Testis (tissue), 2 donors: ENCODE measurements at regions not wholly inside any gene's neighbourhood (a gene's known extent, or its start where the extent isn't known, plus 50 kb on each side); places are given as distances from the start of the nearest gene placed in this dataset.

Experiments
- DNase-seq: peaks from one replicate; pipeline ENCODE4 v3.0.0-alpha.2; 2019
- H3K27ac ChIP-seq, 2 donors: fragments of 200-600 bp; sonication (generic); one replicate each; pipeline ENCODE4 v1.5.1; 2019
- H3K27me3 ChIP-seq: fragments of 200-600 bp; sonication (generic); one replicate; pipeline ENCODE4 v1.5.1; 2019
- H3K36me3 ChIP-seq: fragments of 200-600 bp; sonication (generic); one replicate; pipeline ENCODE4 v1.5.1; 2017; ENCODE audit warnings: low read depth; ENCODE audit errors: missing control alignments
- H3K4me1 ChIP-seq: fragments of 200-600 bp; sonication (generic); one replicate; pipeline ENCODE4 v1.5.1; 2019
- H3K4me3 ChIP-seq, 2 donors: fragments of 200-600 bp; sonication (generic); one replicate each; pipeline ENCODE4 v1.5.1; 2017 to 2019
- H3K9me3 ChIP-seq: fragments of 200-600 bp; sonication (generic); one replicate; pipeline ENCODE4 v1.5.1; 2017
- POLR2A ChIP-seq: fragments of 450-650 bp; IDR thresholded peaks from one replicate; pipeline ENCODE4 v1.6.1; 2017; ENCODE audit warnings: antibody characterized with exemption, mild to moderate bottlenecking, moderate library complexity
- WGBS, 2 donors: methylation state at CpG; one replicate each; pipeline ENCODE4 v1.1.5; 2018; 5-methylcytosine and 5-hydroxymethylcytosine counted together
- intact Hi-C: fragments of 100-400 bp; cut with DNase I; formaldehyde crosslinking; loops from one replicate; pipeline ENCODE4 v1.15.1; 2023; ENCODE audit warnings: low total_unique reads
- TF ChIP-seq, protein P1 (sequence below), 3 experiments: fragments of 450-650 bp in 2 of 3; fragments of 200-600 bp in 1 of 3; sonication (generic) in 1 of 3; IDR thresholded peaks; one replicate each; pipeline ENCODE4 v1.5.1; 2016 to 2019; ENCODE audit warnings: antibody characterized with exemption in 3 of 3, mild to moderate bottlenecking in 2 of 3, moderate library complexity in 1 of 3

- Histone ChIP-seq H3K4me3 (no peak overlapping the region), H3K9me3 (no peaks in the 10 kb centered on the region), H3K36me3 (no peaks in the 10 kb centered on the region), H3K27me3 (no peaks in the 10 kb centered on the region), H3K27ac (no peak overlapping the region), H3K4me1 (peaks cover 8% of the 10 kb centered on the region)
- TF ChIP-seq, protein P1, sequence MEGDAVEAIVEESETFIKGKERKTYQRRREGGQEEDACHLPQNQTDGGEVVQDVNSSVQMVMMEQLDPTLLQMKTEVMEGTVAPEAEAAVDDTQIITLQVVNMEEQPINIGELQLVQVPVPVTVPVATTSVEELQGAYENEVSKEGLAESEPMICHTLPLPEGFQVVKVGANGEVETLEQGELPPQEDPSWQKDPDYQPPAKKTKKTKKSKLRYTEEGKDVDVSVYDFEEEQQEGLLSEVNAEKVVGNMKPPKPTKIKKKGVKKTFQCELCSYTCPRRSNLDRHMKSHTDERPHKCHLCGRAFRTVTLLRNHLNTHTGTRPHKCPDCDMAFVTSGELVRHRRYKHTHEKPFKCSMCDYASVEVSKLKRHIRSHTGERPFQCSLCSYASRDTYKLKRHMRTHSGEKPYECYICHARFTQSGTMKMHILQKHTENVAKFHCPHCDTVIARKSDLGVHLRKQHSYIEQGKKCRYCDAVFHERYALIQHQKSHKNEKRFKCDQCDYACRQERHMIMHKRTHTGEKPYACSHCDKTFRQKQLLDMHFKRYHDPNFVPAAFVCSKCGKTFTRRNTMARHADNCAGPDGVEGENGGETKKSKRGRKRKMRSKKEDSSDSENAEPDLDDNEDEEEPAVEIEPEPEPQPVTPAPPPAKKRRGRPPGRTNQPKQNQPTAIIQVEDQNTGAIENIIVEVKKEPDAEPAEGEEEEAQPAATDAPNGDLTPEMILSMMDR (IDR thresholded peaks at IDR 0.05), result no peak
- intact Hi-C loops, result no loop called here
- DNase-seq, result no peak
- WGBS, 2 donors, result 68 to 74% methylated on average over 8 of the region's 8 CpGs
These were observed 501.6 kb downstream of the MIAT start for GRCh38 chr22:27159016-27159415.

GRCh38 chr22:27159716-27160295 is 502.4 kb downstream of the MIAT start:
- intact Hi-C loops, result no loop called here

DNA sequence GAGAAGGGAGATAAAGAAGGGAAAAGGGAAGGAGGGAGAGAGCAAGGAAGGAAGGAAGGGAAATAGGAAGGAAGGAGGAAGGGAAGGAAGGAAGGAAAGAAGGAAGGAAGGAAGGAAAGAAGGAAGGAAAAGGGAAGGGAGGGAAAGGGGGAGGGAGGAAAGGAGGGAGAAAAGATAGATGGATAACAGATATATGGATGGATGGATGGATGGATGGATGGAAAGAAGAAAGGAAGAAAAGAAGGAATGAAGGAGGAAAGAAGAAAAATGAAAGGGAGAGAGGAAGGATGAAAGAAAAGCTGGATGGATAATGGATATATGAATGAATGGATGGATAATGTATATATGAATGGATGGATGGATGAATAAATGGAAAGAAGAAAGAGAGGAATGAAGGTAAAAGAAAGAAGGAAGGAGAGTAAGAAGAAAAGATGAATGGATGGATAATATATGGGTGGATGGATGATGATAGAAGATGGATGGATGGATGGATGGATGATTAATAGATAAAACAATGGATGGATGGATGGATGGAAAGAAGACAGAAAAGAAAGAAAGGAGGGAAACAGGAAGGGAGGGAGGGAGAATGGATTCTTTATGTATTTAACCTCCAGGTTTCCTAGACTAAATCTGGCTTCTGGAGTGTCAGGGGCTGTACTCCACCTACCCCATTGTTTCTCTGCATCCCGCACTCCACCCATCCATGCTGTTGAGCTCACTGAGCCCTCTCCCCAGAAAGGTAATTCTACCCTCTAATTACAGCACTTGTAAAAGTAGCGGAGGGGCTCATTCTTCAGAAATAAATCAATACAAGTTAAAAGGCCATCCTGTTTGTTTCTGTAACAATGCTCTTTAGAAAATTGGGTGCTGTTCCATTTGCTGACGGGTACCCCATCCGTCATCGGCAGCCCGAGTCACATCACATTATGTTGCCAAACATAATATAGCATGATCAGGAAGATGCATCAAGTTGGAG is 506.1 kb downstream of the MIAT start:
- no peaks in the 10 kb centered on the region for H3K27me3 ChIP-seq
- no peaks in the 10 kb centered on the region for H3K4me1 ChIP-seq
- H3K27ac ChIP-seq, result no peak overlapping the region
- WGBS, 2 donors, result 67 to 74% methylated on average over 6 of the region's 6 CpGs
- intact Hi-C loops, result no loop called here
- no peak for DNase-seq
- no peaks in the 10 kb centered on the region for H3K36me3 ChIP-seq
- TF ChIP-seq, protein P1 (IDR thresholded peaks at IDR 0.05), result no peak
- no peak for TF ChIP-seq POLR2A
- no peak overlapping the region for H3K4me3 ChIP-seq
- H3K9me3 ChIP-seq, result no peaks in the 10 kb centered on the region

More at GRCh38 chr22:27159716-27160295, 502.4 kb downstream of the MIAT start:
- no peak overlapping the region for H3K27ac ChIP-seq
- H3K4me1 ChIP-seq, result peaks cover 2% of the 10 kb centered on the region
- TF ChIP-seq, protein P1 (IDR thresholded peaks at IDR 0.05), result no peak
- no peak for TF ChIP-seq POLR2A
- no peak for DNase-seq
- H3K9me3 ChIP-seq, result no peaks in the 10 kb centered on the region
- H3K27me3 ChIP-seq, result no peaks in the 10 kb centered on the region
- no peaks in the 10 kb centered on the region for H3K36me3 ChIP-seq
- 88 to 92% methylated on average over 10 of the region's 10 CpGs for WGBS, 2 donors
- no peak overlapping the region for H3K4me3 ChIP-seq

DNA sequence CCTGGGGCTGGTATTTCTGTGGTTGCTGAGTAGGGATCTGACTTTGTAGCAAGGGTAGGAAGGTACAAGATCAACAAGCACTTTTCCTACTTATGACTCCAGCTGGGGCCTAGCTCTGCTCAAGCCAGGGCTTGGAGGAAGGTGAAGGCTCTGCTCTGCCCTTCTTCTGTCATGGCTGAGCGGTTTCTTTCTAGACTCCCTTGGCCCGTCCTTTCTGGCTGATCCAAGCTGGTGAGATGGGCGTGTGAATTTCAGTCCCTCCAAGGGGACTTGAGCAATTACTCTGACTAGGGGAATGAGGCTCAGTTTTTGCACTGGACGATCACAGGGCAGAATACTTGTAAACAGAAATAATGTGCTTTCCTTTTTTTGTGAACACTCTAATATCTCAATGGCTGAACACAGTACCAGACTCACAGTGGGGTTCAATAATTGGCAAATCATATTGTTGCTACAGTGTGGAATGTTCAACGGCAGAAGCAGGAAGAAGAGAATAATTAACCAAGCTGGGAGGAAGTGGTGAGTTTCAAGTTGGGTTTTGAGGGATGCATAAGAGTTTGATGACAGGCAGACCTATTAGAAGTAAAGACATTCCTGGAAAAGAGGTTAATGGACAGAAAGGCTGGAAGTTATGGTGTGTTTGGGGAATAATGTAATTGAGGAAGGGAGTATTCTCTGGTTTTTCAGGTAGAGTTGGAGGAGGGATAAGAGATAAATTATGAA is 507.6 kb downstream of the MIAT start:
- 88 to 95% methylated on average over 5 of the region's 5 CpGs for WGBS, 2 donors
- Histone ChIP-seq H3K27ac (no peak overlapping the region), H3K4me1 (no peaks in the 10 kb centered on the region), H3K9me3 (no peaks in the 10 kb centered on the region), H3K4me3 (no peak overlapping the region), H3K36me3 (no peaks in the 10 kb centered on the region), H3K27me3 (no peaks in the 10 kb centered on the region)
- intact Hi-C loops, result no loop called here
- DNase-seq, result no peak
- TF ChIP-seq, protein P1 (IDR thresholded peaks at IDR 0.05), result no peak
- no peak for TF ChIP-seq POLR2A
